ENCODE measurements at regions not wholly inside any gene's neighbourhood (a gene's known extent, or its start where the extent isn't known, plus 50 kb on each side); places are given as distances from the start of the nearest gene placed in this dataset.
"Not testable (repeated sequence)": the region's sequence is repeated elsewhere in the genome, so short reads cannot be mapped to it uniquely, and the experiment has no call there.

GRCh38 chr14:58731465-58732293, 93.9 kb downstream of the DACT1 start:
- DNase-seq = peak; percentile 96

DNA sequence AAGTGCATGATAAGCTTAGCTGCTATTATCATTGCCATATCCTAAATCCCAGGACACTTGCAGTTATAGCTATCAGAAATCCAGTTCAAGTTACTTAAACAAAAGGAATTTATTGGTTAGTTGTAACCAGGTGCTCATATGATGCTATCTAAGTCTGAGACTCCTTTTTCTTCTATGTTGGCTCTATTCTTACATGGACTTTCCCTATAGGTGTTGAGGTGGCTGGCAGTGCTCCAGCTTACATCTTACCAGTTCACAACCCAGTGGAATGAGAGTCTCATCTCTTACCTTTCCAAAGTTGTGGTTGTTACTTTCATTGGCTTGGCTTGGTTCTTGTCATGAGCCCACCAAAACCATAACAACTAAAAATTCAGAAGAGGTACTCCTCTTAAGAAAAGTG, 94.6 kb downstream of the DACT1 start:
- no peak for DNase-seq

DNA sequence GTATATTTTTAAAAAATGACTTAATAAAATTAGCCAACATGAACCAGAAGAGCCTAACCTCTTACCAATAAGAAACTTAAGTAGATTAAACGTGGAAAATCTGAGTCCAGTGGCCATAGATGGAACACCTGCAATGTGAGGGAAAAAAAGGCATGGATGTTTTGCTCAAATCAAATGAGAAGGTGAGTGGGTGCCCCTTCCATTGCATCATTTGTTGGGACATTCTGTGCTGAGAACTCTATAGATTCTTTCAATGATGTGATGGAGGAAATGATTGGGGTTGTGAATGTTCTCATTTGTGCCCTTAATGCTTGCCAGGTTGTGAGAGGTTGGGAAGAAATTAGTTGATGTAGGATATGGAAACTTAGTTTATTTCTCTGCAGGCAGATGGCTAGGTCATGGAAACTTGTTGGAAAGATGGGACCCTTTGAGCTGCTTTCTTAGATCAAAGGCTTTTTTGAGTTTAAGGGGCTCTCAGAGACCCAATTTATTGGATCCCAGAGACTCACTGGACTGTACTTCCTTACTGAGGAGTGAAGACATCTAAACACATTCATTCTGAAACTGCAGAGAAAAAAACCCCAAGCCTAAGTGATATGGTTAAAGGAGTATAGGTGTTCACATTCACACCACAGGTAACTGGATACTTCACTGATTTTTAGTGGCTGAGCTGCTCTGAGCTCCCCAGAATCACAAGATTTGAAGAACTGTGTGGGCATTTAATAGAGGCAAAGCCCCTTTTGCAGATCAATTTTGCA, 95.9 kb downstream of the DACT1 start:
- no peak for DNase-seq

DNA sequence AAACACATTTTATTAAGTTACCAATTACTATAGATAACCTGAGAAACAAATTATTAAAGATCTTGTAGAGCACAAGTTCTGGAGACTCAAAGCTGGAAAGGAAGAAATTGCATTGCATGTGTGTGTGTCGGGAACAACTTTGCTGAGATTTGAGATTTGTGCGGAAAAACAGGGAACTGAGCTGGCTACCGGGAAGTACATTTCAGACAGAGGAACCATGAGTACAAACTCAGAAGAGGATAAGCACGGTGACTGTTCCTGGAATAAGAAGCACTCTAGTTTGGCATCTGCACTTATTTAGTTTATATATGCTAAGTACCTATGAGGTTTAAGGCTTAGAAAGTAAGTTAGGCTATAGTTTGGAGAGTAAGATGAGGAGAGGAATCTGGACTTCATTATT, 97.8 kb downstream of the DACT1 start:
- DNase-seq = no peak

DNA sequence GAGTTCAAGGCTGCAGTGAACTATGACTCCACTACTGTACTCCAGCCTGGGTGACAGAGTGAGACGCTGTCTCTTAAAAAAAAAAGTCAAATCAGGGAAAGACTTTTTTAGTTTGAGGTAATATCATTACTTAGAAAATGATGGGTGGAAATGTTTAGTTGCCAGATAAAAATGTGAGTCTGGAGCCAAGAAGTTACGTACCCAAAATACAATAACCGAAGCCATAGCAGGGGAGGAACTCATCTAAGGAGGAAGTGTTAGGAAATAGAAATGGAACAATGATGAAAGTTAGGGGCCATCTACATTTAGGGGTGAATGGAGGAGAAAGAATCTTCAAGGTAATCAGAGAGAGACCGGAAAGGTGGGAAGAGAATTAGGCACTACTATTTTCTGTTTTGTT, 98.8 kb downstream of the DACT1 start:
- no peak for DNase-seq

DNA sequence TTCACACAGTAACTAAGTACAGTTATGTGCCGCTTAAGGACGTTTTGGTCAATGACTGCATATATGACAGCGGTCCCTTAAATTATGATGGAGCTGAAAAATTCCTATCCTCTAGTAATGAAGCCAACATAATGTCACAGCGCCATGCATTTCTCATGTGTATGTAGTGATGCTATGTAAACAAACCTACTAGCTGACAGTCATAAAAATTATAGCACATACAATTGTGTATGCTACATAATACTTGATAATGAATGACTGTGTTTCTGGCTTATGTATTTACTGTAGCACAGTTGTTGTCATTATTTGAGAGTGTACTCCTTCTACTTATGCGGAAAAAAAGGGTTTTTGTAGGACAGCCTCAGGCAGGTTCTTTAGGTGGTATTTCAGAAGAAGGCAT, 99.7 kb downstream of the DACT1 start:
- DNase-seq = no peak

GRCh38 chr14:58738189-58738836, 100.6 kb downstream of the DACT1 start:
- peak; percentile 64 for DNase-seq

GRCh38 chr14:58738876-58739275, 101.1 kb downstream of the DACT1 start:
- DNase-seq = no peak

- DNase-seq = no peak
These were observed 101.9 kb downstream of the DACT1 start for GRCh38 chr14:58739674-58740073.

- no peak for DNase-seq
These were observed 102.7 kb downstream of the DACT1 start for GRCh38 chr14:58740379-58740935.

- DNase-seq = no peak
These were observed 107.1 kb downstream of the DACT1 start for GRCh38 chr14:58744801-58745394.

DNA sequence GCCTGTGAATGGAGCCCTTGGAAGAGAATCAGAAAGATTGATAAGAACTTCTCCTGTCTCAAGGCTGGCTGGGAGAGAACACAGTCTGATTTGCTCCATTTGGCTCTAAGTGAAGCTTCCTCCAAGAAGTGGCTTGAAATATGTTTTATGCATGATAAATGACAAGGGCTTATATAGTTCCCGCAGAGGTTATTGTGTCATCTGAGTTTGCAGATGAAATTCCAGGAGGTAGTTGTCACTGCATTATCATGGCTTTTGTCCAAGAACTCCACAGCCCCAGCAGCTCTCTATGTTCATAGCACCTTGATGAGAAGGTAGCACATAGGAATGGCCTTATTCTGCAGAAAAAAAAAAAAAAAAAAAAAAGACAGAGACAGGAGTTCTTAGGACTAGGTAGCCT, 108.5 kb downstream of the DACT1 start:
- peak; percentile 74 for DNase-seq

- DNase-seq = no peak
These were observed 108.9 kb downstream of the DACT1 start for GRCh38 chr14:58746701-58747100.

DNA sequence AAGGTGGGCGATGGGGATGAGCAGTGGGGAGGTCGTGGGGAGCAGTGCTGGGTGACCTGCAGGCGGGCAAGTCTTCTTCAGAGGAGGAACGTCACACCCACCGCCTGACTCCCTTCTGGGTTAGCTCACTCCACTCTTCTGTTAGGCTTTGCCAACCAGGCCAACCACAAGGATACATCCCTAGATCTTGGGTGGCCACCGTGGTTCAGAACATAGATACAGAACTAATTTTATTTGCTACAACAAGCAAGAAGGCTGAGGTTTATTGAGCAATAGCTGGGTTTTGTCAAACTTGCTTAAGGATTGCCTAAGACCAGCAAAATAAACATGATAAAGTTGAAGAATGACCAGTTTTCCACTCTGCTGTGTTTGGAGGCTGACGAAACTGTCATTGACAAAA, 109.4 kb downstream of the DACT1 start:
- peak; percentile 81 for DNase-seq

GRCh38 chr14:58748251-58748650, 110.5 kb downstream of the DACT1 start:
- DNase-seq = not testable (repeated sequence)

DNA sequence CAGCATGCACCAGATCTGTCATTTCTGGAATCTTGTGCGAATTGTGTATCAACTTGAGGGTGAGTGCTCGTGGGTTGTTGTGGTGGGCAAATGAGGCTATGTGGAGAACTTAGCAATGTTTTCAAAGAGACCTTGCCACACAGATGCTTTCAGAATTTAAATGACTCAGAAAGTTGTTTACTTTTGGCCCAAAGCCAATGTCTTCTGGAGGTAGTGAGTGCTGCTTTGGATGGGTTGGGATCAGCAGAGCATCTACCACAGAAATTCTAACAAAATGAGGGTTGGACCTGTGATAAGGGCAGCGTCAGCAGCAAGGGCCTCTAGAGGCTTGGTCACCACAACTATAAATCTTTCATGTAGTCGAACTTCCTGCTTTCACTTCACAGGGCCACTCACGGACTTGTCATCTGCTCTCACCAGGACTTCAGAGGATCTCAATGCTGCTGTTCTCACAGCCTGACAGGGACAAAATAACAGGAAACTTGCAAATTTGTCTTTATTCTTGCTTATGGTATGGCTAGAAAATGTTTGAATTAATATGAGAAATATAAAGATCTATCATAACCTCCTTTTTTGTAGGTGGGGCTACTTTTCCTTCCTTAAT, 111.4 kb downstream of the DACT1 start:
- peak; percentile 86 for DNase-seq

DNA sequence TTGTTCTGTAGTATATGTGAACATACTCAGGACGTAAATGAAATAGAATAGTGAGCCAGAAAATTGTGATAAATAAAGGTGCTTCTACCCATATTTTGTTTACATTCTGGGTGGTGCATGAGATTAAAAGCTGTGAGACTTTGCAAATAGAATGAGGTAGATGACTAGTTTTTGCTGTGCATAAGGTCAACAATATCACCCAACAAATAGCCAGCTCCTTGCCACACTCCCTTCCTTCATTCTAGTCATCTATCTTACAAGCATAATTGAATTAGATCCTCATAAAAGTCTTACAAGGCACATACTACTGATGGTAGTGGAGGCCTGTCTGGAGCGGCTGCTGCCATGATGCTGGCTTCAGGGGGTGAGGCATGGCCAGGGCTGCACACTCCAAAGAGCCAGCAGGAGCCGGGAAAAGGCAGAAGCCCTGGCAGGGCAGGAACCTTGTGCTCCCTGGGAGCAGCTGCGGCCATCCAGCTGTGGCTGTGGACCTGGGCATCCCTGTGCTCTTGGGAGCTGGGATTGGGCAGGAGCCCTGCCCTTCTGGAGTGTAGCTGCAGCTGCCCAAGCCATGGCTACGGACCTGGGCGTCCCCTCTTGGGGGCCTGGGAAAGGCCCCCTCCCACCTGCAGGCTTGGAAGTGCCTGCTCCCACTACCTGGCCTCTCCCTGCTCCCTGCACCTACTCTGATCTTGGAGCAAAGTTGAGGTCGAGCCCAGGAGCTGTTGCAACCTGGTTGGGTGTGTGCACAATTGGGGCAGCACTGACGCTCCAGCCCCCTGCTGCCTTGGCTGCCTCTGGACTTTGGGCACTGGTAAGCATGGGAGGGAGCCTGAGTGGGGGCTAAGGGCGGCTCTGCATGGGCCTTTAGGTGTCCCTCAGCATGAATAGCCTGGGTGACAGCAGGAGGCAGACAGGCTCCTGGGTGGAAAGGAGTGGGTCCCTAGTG, 112.8 kb downstream of the DACT1 start:
- DNase-seq = no peak

DNA sequence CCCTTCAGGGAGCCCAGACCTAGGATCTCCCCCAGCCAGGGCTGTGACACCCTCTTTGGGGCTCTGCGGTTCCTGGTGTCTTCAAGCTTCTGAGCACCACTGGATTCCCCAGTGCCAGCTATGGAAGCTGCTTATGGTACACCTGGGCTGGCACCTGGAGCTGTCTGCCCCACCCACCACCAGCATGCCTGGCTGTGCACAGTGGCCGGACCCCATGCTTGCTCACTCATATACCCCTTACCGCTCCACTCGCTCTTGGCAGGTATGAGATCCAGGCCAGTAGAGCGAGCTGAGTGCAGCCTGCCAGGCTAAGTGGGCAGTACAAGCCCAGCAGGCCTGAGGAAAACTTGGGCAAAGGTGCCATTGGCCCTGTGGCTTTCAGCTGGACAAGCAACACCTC, 114.0 kb downstream of the DACT1 start:
- no peak for DNase-seq

DNA sequence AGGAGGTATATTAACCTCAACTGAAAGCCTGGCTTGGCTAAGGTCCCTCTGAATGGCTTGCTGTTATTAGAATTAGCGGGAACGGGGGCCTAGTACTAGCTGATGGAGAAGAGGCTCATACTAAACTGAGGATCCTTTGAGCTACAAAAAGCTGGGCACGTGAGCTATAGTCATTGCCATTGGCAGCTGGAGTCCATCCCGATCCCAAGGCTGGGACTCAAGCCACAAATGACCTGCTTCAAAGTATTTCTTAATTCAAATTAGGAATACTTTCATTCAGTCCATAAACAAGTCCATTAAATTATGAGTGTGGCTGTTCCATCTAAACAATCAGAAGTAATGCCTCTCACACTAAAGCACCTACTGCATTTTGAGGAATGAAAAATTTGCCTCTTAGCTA, 114.5 kb downstream of the DACT1 start:
- no peak for DNase-seq

GRCh38 chr14:58752771-58753201, 115.0 kb downstream of the DACT1 start:
- no peak for DNase-seq

Data from NCI-H226 (cell line).